HG03571 (cell line): ENCODE measurements at regions not wholly inside any gene's neighbourhood (a gene's known extent, or its start where the extent isn't known, plus 50 kb on each side); places are given as distances from the start of the nearest gene placed in this dataset.
"Not testable (repeated sequence)": the region's sequence is repeated elsewhere in the genome, so short reads cannot be mapped to it uniquely, and the experiment has no call there.

Experiments
- ATAC-seq: cut with Tn5 transposase; IDR thresholded peaks from one replicate; pipeline ENCODE4 v1.9.1; 2021; ENCODE audit not compliant: unreplicated experiment

DNA sequence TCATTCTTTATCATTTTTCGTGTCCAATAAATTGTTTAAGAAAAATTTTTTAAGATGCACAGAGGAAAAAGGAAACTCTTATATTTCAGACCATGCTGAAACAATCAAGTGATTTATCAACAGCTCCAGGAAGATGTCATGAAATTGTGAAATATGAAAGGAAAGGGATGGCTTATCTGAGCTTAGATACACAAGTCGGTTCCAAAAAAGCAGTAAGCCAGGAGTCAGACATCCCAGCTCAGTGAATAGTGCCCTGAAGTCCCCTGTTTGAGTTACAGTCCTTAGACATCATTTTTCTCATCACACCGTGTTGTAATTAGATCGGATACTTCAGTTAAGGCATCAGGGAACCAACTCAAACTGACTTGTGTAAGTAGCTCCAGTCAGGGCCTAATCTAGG, 91.0 kb upstream of the SSTR4 start:
- no peak for ATAC-seq

DNA sequence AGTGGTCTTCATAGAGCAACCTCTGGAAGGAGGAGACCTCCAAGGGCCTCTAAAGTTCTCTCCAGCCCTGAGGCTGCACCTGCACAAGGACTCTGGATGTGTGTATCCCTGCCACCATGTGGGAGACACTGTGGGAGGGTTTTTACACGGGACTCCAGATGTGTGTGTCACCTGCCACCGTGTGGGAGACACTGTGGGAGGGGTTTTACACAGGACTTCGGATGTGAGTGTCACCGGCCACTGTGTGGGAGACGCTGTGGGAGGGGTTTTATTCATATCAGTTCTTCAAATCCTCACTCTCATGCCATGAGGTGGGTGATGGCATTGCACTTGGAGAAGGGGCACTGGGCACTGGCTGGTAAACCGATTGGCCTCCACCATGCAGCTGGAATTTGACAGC, 90.2 kb upstream of the SSTR4 start:
- no peak for ATAC-seq

DNA sequence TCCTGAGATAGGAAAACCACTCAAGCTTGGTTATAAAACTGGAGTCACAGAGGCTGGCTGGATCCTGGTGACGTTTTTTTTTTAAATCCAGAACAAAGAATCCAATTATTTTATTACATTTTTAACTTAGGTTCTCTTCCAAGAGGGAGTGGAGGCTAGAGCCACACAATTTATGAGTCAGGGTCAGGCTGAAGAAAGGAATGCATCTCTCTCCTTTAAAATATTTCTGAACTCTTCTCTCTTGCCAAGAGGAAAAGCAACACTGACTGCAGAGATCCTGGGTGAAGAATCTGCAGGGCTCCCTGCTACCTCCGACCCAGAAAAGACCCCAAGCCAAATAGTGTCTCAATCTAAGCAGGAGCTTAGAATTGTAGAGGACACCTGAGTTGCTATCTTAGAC, 88.5 kb upstream of the SSTR4 start:
- no peak for ATAC-seq

DNA sequence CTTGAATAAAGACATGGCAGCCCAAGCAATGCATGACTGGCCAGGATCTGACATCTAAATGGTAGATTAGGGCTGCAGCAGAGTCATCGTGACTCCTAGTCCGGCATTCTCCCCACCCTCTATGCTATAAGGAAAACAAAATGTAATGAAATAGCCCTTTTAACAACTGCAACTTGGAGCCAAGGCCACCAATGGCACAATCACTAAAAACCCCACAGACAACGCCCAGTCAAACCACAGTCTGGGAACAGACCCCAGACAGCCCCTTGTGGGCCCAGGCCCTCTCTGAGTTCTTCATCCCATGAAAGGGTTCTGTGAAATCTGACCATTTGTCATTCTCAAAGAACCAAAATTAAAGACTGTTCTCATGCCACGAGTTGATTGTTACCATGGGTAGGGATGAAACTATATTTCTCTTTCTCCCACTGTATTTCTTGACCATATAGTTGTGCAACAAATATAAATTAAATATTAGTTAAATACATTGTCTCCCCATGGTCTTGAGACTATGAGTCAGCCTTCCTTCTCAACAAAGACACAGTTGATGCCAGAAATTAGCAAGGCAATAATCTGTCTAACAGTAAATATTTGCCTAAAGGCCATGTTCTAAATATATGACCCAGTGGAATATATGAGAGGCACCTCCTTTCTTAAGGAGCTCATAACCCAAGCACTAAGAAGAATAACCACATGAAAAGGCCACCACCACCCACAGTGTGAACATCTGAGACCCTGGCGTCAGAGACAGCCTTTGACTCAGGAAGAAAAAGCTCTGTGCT, 85.6 kb upstream of the SSTR4 start:
- no peak for ATAC-seq

DNA sequence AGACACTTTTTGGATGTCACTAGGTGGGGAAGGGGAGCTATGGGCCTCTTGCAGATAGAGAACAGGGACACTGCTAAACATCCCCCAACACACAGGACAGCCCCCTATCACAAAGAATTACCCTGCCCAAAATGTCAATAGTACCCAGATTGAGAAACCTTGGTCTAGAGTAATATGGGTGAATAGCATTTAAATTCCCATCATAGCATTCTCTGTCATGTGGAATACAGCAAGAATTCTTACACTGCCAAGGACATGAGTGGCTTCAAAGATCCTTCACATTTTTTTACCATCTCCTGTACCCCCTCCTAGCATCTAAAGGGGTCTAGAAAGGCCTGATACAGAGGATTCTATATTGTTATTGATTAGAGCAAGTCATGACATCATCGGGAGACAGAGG, 83.1 kb upstream of the SSTR4 start:
- no peak for ATAC-seq

DNA sequence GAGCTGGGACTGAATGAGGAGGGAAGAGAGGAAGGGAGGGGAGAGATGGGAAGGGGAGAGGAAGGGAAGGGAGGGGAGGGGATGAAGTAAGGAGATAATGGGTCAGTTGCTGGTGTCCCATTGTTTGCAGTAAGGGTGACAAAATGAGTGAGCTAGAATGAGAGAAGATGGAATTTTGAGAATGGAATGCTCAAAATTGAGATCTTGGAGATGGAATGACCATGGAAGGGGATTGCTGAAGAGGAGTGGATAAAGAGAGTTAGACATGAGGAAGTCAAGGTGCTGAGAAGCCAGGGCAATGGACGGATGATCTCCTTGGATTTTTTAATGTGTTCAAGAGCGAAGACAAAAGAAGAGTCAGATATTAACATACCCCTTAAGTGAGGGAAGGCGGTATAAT, 80.5 kb upstream of the SSTR4 start:
- no peak for ATAC-seq

DNA sequence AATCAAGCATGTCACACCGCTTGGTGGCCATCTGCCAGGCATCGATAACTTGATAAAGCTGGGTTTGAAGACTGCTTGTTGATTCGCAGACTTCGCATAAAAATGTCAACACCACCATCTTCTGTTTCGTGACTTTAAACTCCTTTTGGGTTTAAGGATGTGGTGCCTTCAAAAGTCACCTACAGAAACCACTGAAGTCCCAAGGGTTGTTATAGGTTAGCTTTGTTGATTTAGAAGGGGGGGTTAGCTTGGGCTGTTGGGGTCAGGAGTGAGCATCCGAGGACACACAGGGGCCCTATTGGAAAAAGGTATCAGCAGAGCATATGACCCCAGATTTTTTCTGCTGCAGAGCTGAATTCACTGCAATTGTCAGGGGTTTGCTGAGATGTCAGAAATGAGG, 76.7 kb upstream of the SSTR4 start:
- ATAC-seq: no peak

DNA sequence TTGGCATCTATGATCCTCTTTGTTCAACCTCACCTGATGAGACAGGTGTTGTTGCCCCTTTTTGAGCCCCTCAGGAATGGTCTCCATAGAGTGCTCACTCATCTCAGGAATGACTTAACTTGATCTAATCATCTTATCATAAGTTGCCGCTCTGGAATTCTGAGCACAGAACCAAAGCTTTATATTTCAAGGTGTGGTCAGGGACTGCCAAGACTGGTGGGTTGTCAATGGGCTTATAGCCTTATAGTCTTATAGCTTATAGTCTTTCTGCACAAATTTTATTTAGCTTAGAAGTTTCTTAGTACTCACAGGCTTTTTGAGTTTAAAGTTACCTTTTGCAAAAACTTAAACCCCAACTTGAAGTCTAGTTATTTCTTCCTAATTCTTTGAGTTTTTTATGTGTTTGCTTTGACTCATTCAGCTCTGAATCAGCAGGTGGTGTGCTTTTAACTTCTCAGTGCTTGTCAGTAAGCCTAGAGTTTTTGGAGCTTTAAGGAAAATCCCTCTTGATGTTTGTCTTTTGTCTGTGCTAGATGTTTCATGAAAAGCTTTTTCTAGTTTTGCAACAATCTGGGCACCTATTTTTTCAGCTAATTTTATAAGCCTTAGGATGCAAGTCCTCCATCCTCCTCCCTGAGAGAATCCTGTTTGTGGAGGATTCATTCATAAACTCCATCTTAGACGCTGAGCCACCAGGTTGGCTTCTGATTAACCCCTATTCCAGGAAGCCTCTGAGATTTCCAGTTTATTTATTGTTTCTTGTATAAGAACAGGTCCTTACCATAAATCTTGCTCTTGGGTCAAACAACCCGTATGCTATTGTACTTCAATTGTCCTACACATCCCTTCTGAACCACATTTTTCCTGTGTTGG, 72.3 kb upstream of the SSTR4 start:
- ATAC-seq: no peak

DNA sequence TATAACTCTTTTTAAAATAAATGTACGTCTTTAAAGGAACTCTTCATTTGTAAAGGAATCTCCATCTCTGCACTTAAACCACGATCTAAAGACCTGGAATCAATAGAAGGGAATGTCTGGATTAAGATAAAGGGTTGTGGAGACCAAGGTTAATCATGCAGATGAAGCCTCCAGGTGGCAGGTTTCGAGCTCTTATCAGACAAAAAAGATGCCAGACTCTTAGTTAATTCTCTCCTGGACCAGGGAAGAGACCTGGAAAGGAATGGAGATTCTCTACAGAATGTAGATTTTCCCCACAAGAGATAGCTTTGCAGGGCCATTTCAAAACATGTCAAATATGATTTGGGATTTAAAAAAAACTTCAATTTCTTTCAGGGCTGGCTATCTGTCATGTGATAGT, 71.5 kb upstream of the SSTR4 start:
- no peak for ATAC-seq

DNA sequence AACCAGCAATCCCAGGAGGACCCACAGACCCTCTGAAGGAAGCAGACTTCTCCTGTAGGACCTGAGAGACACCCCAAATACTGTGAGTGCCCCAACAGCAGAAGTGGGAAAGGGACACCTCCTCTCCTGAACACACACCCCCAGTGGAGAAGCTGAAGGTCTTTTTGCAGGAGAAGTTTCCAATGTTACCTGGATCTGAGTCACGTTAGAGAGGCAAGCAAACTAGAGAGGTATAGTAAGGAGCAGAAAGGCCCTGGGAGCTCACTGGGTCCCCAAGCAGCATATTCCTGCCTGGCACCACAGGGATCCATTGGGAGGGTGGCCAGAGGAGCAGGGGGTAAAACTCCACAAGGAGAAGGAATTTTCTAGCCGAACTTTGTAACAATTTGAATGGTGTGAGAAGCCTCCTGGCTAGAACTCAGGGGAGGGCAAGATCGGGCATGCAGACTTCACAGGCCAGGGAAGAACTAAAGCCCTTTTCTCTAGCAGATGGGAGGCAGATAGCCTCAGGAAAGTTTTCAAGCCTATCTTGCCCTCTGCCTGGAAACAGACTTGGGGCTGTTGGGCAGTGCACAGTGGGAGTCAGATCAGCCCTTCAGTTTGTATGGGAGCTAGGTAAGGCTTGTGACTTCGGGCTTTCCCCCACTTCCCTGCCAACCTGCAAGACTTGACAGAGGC, 68.2 kb upstream of the SSTR4 start:
- ATAC-seq: no peak

DNA sequence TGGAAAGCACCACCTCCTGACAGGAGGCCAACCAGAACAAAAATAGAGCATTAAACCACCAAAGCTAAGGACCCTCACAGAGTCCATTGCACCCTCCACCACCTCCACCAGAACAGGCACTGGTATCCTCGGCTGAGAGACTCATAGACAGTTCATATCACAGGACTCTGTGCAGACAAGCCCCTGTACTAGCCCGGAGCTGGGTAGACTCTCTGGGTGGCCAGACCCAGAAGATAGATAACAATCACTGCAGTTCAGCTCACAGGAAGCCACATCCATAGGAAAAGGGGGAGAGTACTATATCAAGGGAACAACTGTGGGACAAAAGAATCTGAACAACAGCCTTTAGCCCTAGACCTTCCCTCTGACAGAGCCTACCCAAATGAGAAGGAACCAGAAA, 67.4 kb upstream of the SSTR4 start:
- not testable (repeated sequence) for ATAC-seq

DNA sequence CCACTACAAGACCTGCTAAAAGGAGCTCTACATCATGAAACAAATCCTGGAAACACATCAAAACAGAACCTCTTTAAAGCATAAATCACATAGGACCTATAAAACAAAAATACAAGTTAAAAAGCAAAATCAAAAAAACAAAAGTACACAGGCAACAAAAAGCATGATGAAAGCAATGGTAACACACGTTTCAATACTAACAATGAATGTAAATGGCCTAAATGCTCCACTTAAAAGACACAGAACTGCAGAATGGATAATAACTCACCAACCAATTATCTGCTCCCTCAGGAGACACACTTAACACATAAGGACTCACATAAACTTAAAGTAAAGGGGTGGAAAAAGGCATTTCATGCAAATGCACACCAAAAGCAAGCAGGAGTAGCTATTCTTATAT, 66.1 kb upstream of the SSTR4 start:
- ATAC-seq: not testable (repeated sequence)

DNA sequence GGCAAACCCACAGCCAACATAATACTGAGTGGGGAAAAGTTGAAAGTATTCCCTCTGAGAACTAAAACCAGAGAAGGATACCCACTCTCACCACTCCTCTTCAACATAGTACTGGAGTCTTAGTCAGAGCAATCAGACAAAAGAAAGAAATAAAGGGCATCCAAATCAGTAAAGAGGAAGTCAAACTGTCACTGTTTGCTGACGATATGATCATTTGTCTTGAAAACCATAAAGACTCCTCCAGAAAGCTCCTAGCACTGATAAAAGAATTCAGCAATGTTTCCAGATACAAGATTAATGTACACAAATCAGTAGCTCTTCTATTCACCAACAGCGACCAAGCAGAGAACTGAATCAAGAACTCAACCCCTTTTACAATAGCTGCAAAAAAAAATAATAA, 64.0 kb upstream of the SSTR4 start:
- ATAC-seq: not testable (repeated sequence)

DNA sequence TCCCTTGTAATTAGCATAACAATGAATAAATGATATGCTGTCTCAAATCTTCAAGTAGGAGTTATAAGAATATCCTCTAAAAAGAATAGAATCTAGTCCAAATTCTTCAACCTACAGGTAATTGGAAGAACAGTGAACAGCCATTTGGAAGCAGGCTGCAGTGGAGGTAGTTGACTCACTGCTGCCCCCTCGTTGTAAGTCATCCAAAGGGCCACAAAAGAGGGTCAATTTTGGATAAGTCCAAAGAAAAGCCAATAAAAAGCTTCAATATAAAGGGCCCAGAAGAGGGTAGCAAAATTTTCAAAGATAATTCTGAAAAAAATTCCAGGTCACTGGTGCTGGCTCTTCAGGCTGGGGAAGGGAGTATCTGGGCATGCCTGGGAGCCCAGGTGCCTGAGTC, 60.8 kb upstream of the SSTR4 start:
- no peak for ATAC-seq

DNA sequence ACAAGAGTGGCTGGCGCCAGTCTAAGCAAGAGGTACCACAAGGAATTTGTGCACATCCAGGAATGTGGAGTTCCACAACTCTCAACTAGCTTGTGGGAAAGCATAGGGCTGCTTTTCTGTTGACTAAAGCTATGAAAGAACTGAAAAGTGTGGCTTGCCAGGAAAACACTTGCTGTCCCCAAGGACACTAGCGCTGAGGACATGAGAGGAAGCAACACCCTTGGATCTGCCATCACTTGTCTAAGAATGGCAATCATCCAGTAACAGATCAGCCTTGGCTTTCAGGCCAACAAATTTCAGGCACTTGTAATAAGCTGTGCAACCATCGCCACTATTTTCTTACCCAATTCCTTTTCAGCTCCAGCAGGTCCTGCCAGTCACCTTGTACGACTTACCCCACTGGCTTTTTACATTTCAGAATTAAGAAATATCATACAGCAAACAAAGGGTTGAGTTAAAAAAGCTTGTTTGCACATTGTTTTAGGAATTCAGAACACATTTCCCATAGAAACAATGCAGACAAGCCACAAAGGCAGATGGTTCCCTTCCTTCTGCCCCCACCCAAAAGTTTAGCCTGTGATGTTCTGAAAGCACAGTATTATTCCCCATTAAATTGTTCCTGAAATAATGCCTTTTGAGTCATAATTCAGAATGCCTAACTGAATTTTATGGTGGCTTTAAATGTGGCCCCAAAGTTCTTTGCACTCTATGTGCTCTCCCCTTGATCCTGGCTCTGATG, 57.9 kb upstream of the SSTR4 start:
- ATAC-seq: no peak

DNA sequence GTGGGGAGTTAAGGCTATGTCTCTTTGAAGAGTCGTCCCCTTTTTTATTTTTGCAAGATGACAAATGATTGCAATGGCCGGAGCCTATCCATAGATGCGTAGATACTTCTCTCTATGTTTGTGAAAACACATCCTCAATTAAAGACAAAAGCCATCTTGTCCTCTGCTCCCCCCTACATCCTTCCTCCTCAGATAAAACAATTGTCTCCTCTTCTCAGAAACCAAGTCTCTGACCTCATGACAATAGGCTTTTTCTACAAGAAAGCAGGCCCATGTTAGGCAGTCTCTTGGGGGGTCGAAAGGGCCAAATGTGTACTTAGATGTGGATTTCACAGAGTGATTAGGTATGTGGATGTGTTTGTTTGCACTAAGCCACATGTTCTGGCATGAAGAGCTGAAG, 51.1 kb upstream of the SSTR4 start:
- no peak for ATAC-seq

DNA sequence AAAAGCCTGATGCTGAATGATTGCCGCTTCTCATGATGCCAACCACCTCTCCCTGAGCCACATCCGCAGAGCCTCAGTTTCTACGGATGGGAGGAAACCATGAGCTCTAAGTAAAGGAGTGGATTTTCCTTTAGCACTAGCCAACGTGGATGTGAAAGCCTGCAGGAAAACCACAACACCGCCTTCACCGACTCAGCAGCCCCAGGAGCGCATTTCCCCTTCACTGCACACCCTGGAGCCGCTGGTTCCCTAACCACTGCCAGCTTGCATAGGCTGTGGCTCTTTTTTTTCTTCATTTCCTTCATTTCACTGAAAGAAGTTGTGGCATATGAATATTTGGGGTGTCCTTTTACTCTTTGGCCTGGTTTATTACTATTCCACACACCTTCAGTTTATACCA, 50.5 kb upstream of the SSTR4 start:
- ATAC-seq: no peak

DNA sequence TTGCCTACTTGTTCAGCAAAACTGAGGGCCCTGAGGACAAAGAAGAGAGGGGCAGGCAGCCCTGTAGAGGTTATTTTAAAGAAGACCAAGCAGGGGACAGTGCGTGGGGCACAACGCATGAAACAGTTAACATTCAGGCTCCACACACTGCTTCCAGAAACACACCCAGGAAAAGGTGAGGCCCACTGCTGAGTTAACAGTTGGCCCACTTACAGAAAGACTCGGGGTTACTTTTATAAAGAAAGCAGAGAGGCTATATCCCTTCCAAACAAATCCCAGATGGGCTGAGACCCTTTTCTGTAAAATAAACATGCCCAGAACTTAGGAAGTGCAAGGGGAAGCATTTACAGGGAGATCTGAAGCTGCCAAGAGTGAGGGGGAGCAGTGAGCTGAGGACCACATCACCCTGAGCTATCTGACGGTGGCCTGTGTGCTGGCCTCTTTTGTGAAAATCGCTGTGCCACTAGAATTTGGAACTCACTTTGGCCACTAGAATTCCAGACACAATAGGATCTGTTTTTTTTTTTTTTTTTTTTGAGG, 49.8 kb upstream of the SSTR4 start:
- ATAC-seq: no peak
